HCT116 (cell line): ENCODE measurements at regions not wholly inside any gene's neighbourhood (a gene's known extent, or its start where the extent isn't known, plus 50 kb on each side); places are given as distances from the start of the nearest gene placed in this dataset.

Source experiments
- EZH2 ChIP-seq: fragments of 200-600 bp; sonication (generic); IDR thresholded peaks from 2 replicates; pipeline ENCODE4 v1.6.1; 2017; ENCODE audit warnings: antibody characterized with exemption, mixed run types
- TCF7L2 ChIP-seq: IDR thresholded peaks from 2 replicates; pipeline ENCODE4 v1.7.0; 2011; ENCODE audit warnings: borderline replicate concordance, inconsistent platforms; ENCODE audit not compliant: insufficient read depth, insufficient read length; ENCODE audit errors: extremely low read depth
- TF ChIP-seq, protein P1 (sequence below), 3 experiments: fragments of 200-600 bp in 1 of 3; sonication (generic) in 1 of 3; IDR thresholded peaks in 2 of 3; conservative IDR thresholded peaks in 1 of 3; 2 replicates each; pipeline ENCODE4 v1.5.1; 2012 to 2017; ENCODE audit warnings: low read depth in 2 of 3, low read length in 2 of 3, antibody characterized with exemption in 1 of 3, borderline replicate concordance in 1 of 3, control low read depth in 1 of 3, mild to moderate bottlenecking in 1 of 3, mixed read lengths in 1 of 3, mixed run types in 1 of 3, moderate library complexity in 1 of 3; ENCODE audit not compliant: insufficient read depth in 1 of 3

DNA sequence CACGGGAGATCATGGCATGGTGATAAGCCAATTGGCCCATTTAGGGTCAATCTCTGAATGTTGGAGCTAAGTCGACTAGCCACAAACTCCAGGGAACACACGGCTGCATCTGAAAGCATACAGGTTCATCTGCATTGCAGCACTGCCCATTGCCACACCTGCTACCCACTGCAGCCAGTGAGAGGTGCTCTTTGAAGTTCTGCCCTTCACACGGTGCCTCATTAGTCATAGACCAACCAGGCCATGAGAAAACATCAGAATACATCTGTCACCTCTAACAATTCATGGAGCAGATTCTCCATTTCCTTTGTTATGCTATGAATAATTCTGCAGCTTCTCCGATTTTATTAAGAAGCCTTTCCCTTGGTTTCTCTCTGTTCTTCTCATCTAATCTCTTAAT lies 65.7 kb upstream of the FAM204A start:
- TF ChIP-seq EZH2 (no peak), TCF7L2 (peak; percentile 10)
- TF ChIP-seq, protein P1, sequence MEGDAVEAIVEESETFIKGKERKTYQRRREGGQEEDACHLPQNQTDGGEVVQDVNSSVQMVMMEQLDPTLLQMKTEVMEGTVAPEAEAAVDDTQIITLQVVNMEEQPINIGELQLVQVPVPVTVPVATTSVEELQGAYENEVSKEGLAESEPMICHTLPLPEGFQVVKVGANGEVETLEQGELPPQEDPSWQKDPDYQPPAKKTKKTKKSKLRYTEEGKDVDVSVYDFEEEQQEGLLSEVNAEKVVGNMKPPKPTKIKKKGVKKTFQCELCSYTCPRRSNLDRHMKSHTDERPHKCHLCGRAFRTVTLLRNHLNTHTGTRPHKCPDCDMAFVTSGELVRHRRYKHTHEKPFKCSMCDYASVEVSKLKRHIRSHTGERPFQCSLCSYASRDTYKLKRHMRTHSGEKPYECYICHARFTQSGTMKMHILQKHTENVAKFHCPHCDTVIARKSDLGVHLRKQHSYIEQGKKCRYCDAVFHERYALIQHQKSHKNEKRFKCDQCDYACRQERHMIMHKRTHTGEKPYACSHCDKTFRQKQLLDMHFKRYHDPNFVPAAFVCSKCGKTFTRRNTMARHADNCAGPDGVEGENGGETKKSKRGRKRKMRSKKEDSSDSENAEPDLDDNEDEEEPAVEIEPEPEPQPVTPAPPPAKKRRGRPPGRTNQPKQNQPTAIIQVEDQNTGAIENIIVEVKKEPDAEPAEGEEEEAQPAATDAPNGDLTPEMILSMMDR (IDR thresholded peaks at IDR 0.05 in 2 of 3, conservative IDR thresholded peaks at IDR 0.05 in 1 of 3; ENCODE audit: borderline replicate concordance in 1 of 3, insufficient read depth in 1 of 3, low read depth in 2 of 3, low read length in 2 of 3), result no peak
